ENCODE measurements at regions not wholly inside any gene's neighbourhood (a gene's known extent, or its start where the extent isn't known, plus 50 kb on each side); places are given as distances from the start of the nearest gene placed in this dataset.
A peak's percentile ranks its signal among the peaks of the same experiment; 100 is the strongest.

GRCh38 chr2:58434692-58435091, 193.6 kb upstream of the FANCL start:
- Mint-ChIP-seq H3K27me3 (peaks cover 9% of the 10 kb centered on the region), H3K4me3 (no peak overlapping the region), H3K4me1 (no peaks in the 10 kb centered on the region), H3K36me3 (no peaks in the 10 kb centered on the region), H3K9me3 (no peaks in the 10 kb centered on the region), H3K27ac (no peak overlapping the region)

- Mint-ChIP-seq H3K36me3 (no peaks in the 10 kb centered on the region), H3K27ac (no peak overlapping the region), H3K4me3 (no peak overlapping the region), H3K4me1 (no peaks in the 10 kb centered on the region), H3K9me3 (no peaks in the 10 kb centered on the region), H3K27me3 (peaks cover 19% of the 10 kb centered on the region)
These were observed 191.5 kb upstream of the FANCL start for GRCh38 chr2:58432491-58433170.

- peak overlapping the region; percentile 57 for H3K4me3 Mint-ChIP-seq
These were observed 188.1 kb upstream of the FANCL start for GRCh38 chr2:58429014-58429875.

GRCh38 chr2:58428096-58429013, 187.2 kb upstream of the FANCL start:
- H3K4me3 Mint-ChIP-seq: peak overlapping the region; percentile 11

More at GRCh38 chr2:58429014-58429875, 188.1 kb upstream of the FANCL start:
- H3K36me3 Mint-ChIP-seq: no peaks in the 10 kb centered on the region
- no peaks in the 10 kb centered on the region for H3K4me1 Mint-ChIP-seq
- no peak overlapping the region for H3K27ac Mint-ChIP-seq
- peaks cover 4% of the 10 kb centered on the region for H3K9me3 Mint-ChIP-seq
- H3K27me3 Mint-ChIP-seq: peaks cover 30% of the 10 kb centered on the region

GRCh38 chr2:58427572-58428095, 186.5 kb upstream of the FANCL start:
- Mint-ChIP-seq H3K4me3 (peak overlapping the region; percentile 11), H3K27me3 (peaks cover 29% of the 10 kb centered on the region), H3K4me1 (no peaks in the 10 kb centered on the region), H3K36me3 (no peaks in the 10 kb centered on the region), H3K9me3 (peaks cover 4% of the 10 kb centered on the region), H3K27ac (no peak overlapping the region)

More at GRCh38 chr2:58428096-58429013, 187.2 kb upstream of the FANCL start:
- H3K9me3 Mint-ChIP-seq: peaks cover 4% of the 10 kb centered on the region
- H3K36me3 Mint-ChIP-seq: no peaks in the 10 kb centered on the region
- peaks cover 29% of the 10 kb centered on the region for H3K27me3 Mint-ChIP-seq
- no peak overlapping the region for H3K27ac Mint-ChIP-seq
- no peaks in the 10 kb centered on the region for H3K4me1 Mint-ChIP-seq

GRCh38 chr2:58425368-58425767, 184.2 kb upstream of the FANCL start:
- Mint-ChIP-seq H3K36me3 (no peaks in the 10 kb centered on the region), H3K27me3 (peaks cover 27% of the 10 kb centered on the region), H3K9me3 (peaks cover 4% of the 10 kb centered on the region), H3K27ac (no peak overlapping the region), H3K4me1 (no peaks in the 10 kb centered on the region), H3K4me3 (no peak overlapping the region)

- Mint-ChIP-seq H3K27me3 (no peaks in the 10 kb centered on the region), H3K4me1 (no peaks in the 10 kb centered on the region), H3K4me3 (no peak overlapping the region), H3K36me3 (no peaks in the 10 kb centered on the region), H3K9me3 (no peaks in the 10 kb centered on the region), H3K27ac (no peak overlapping the region)
These were observed 178.9 kb upstream of the FANCL start for GRCh38 chr2:58419983-58420382.

GRCh38 chr2:58416696-58417095, 175.6 kb upstream of the FANCL start:
- H3K27me3 Mint-ChIP-seq: peaks cover 2% of the 10 kb centered on the region
- H3K4me3 Mint-ChIP-seq: no peak overlapping the region
- H3K36me3 Mint-ChIP-seq: no peaks in the 10 kb centered on the region
- H3K9me3 Mint-ChIP-seq: no peaks in the 10 kb centered on the region
- H3K27ac Mint-ChIP-seq: no peak overlapping the region
- no peaks in the 10 kb centered on the region for H3K4me1 Mint-ChIP-seq

- Mint-ChIP-seq H3K9me3 (no peaks in the 10 kb centered on the region), H3K4me1 (no peaks in the 10 kb centered on the region), H3K27ac (no peak overlapping the region), H3K36me3 (no peaks in the 10 kb centered on the region), H3K27me3 (peaks cover 2% of the 10 kb centered on the region), H3K4me3 (no peak overlapping the region)
These were observed 173.4 kb upstream of the FANCL start for GRCh38 chr2:58414506-58414905.

GRCh38 chr2:58410549-58410948, 169.4 kb upstream of the FANCL start:
- Mint-ChIP-seq H3K4me1 (no peaks in the 10 kb centered on the region), H3K4me3 (no peak overlapping the region), H3K36me3 (no peaks in the 10 kb centered on the region), H3K9me3 (no peaks in the 10 kb centered on the region), H3K27ac (no peak overlapping the region), H3K27me3 (peaks cover 2% of the 10 kb centered on the region)

GRCh38 chr2:58407487-58407886, 166.4 kb upstream of the FANCL start:
- Mint-ChIP-seq H3K27me3 (peaks cover 2% of the 10 kb centered on the region), H3K27ac (no peak overlapping the region)

GRCh38 chr2:58405341-58405740, 164.2 kb upstream of the FANCL start:
- Mint-ChIP-seq H3K27me3 (peaks cover 2% of the 10 kb centered on the region), H3K36me3 (no peaks in the 10 kb centered on the region)

More at GRCh38 chr2:58407487-58407886, 166.4 kb upstream of the FANCL start:
- no peak overlapping the region for H3K4me3 Mint-ChIP-seq
- no peaks in the 10 kb centered on the region for H3K9me3 Mint-ChIP-seq
- no peaks in the 10 kb centered on the region for H3K4me1 Mint-ChIP-seq
- no peaks in the 10 kb centered on the region for H3K36me3 Mint-ChIP-seq

GRCh38 chr2:58401936-58402335, 160.8 kb upstream of the FANCL start:
- no peak overlapping the region for H3K27ac Mint-ChIP-seq
- no peaks in the 10 kb centered on the region for H3K9me3 Mint-ChIP-seq
- no peaks in the 10 kb centered on the region for H3K4me1 Mint-ChIP-seq
- no peak overlapping the region for H3K4me3 Mint-ChIP-seq
- no peaks in the 10 kb centered on the region for H3K36me3 Mint-ChIP-seq
- peaks cover 6% of the 10 kb centered on the region for H3K27me3 Mint-ChIP-seq

More at GRCh38 chr2:58405341-58405740, 164.2 kb upstream of the FANCL start:
- Mint-ChIP-seq H3K9me3 (no peaks in the 10 kb centered on the region), H3K4me1 (no peaks in the 10 kb centered on the region), H3K4me3 (no peak overlapping the region), H3K27ac (no peak overlapping the region)

- H3K27ac Mint-ChIP-seq: no peak overlapping the region
- no peaks in the 10 kb centered on the region for H3K36me3 Mint-ChIP-seq
- peaks cover 6% of the 10 kb centered on the region for H3K27me3 Mint-ChIP-seq
- no peaks in the 10 kb centered on the region for H3K9me3 Mint-ChIP-seq
- no peak overlapping the region for H3K4me3 Mint-ChIP-seq
- no peaks in the 10 kb centered on the region for H3K4me1 Mint-ChIP-seq
These were observed 157.3 kb upstream of the FANCL start for GRCh38 chr2:58398406-58398805.

- Mint-ChIP-seq H3K4me1 (no peaks in the 10 kb centered on the region), H3K27ac (no peak overlapping the region), H3K4me3 (no peak overlapping the region), H3K27me3 (no peaks in the 10 kb centered on the region), H3K36me3 (no peaks in the 10 kb centered on the region), H3K9me3 (no peaks in the 10 kb centered on the region)
These were observed 146.6 kb upstream of the FANCL start for GRCh38 chr2:58387701-58388100.
